GM12864 (cell line): ENCODE measurements at regions not wholly inside any gene's neighbourhood (a gene's known extent, or its start where the extent isn't known, plus 50 kb on each side); places are given as distances from the start of the nearest gene placed in this dataset.

Source experiments
- DNase-seq: peaks from one replicate; pipeline ENCODE4 v3.0.0-alpha.2; 2011; ENCODE audit warnings: low read depth
- H3K4me3 ChIP-seq: 2 replicates; pipeline ENCODE4 v1.5.1; 2011; ENCODE audit warnings: mild to moderate bottlenecking, low read depth, low read length, control low read depth
- CTCF ChIP-seq: IDR thresholded peaks from 2 replicates; pipeline ENCODE4 v1.5.1; 2011; ENCODE audit warnings: low read depth, mild to moderate bottlenecking, moderate library complexity, low read length, control low read depth, inconsistent platforms; ENCODE audit errors: missing control alignments

- DNase-seq, result no peak
- no peak for TF ChIP-seq CTCF
- no peak overlapping the region for H3K4me3 ChIP-seq
Observed at GRCh38 chr3:76212679-76213078, 427.3 kb upstream of the ZNF717 start.

DNA sequence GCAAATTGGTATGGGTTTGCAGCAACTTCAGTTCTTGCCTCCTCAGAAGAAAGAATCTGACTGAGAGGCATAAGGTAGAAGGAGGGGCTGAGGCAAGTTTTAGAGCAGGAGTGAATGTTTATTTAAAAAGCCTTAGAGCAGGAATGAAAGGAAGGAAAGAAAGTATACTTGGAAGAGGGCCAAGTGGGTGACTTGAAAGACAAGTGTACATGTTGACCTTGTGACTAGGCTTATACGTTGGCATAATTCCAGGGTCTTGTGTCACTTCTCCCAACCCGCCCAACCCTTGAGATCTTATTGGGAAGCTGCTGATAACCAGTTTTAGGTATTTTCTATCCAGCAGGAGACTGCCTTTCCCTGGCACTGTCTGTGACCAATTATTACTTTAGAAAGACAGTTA is 436.9 kb upstream of the ZNF717 start:
- no peak for TF ChIP-seq CTCF
- no peak overlapping the region for H3K4me3 ChIP-seq
- DNase-seq, result no peak

GRCh38 chr3:76231258-76231657 is 445.9 kb upstream of the ZNF717 start:
- no peak overlapping the region for H3K4me3 ChIP-seq
- TF ChIP-seq CTCF, result no peak
- no peak for DNase-seq

GRCh38 chr3:76242886-76243753 is 457.8 kb upstream of the ZNF717 start:
- TF ChIP-seq CTCF, result no peak
- no peak overlapping the region for H3K4me3 ChIP-seq
- no peak for DNase-seq

GRCh38 chr3:76245073-76245472 is 459.7 kb upstream of the ZNF717 start:
- DNase-seq, result no peak
- H3K4me3 ChIP-seq, result no peak overlapping the region
- no peak for TF ChIP-seq CTCF

GRCh38 chr3:76245622-76246021 is 460.3 kb upstream of the ZNF717 start:
- TF ChIP-seq CTCF, result no peak
- H3K4me3 ChIP-seq, result no peak overlapping the region
- no peak for DNase-seq

DNA sequence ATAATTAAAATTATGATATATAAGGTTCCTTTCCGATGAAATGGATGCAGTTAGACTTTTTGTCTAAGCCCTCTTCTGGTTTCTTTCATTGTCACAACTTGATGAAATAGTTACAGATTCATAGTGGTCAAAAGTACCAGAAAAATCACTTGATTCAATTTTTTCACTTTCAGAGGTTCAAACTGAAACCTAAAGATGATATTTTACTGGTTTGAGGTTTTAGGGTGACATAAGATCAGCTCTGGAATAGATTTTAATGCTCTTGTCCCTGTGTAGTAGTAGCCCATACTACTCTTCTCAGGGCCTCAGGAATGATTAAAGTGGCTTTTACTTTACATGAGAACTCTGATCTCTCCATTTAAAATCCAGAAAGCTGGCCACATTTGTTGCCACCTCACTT is 479.1 kb upstream of the ZNF717 start:
- no peak for DNase-seq
- TF ChIP-seq CTCF, result no peak
- H3K4me3 ChIP-seq, result no peak overlapping the region
